22Rv1 (cell line): ENCODE measurements at regions not wholly inside any gene's neighbourhood (a gene's known extent, or its start where the extent isn't known, plus 50 kb on each side); places are given as distances from the start of the nearest gene placed in this dataset.

ENCODE experiments used
- H3K27ac ChIP-seq: fragments of 450-650 bp; 2 replicates; pipeline ENCODE4 v1.5.1; 2017
- ZFX ChIP-seq: fragments of 450-650 bp; IDR thresholded peaks from 2 replicates; pipeline ENCODE4 v1.6.1; 2017; ENCODE audit warnings: antibody characterized with exemption, borderline replicate concordance
- TF ChIP-seq, protein P1 (sequence below): fragments of 450-650 bp; IDR thresholded peaks from 2 replicates; pipeline ENCODE4 v1.5.1; 2017; ENCODE audit warnings: mild to moderate bottlenecking

DNA sequence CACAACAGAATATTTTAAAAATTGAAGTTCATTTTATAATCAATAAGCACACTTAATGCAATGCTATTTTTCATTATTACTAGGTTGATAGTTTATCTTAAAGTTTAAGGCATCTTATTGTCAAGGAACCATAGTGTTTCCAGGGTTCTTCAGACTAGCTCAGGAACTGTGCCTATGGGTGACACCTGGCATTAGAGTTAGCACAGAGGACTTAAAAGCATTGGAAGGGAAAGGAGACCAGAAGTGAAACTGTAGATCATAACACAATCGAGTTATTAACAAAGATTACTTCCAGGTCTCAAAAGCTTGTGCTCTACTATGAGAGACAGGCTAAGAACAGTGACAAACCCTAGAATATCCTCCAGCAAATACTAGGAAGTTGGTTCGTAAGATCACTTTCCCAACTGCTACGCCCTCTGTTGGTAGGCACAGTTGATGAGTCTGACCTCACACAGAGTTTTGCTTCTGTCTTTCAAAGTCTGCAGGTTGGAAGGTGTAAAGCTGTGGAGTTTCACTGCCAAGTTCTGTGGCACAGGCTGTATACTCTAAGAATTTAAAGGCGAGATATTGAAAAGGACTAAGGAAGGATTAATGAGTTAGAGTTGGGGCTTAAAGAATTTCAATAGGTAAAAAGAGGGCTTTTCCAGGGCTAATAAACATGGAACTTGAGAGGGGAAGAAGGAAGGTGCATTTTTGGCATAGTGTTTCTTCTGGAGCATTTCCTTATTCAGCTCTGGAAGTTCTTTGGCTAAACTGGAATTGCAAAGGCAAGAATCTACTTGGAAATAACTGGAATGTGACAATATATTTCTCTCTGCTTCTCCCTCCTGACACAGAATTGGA is 531.3 kb upstream of the JAG1 start:
- no peak for TF ChIP-seq ZFX
- TF ChIP-seq, protein P1, sequence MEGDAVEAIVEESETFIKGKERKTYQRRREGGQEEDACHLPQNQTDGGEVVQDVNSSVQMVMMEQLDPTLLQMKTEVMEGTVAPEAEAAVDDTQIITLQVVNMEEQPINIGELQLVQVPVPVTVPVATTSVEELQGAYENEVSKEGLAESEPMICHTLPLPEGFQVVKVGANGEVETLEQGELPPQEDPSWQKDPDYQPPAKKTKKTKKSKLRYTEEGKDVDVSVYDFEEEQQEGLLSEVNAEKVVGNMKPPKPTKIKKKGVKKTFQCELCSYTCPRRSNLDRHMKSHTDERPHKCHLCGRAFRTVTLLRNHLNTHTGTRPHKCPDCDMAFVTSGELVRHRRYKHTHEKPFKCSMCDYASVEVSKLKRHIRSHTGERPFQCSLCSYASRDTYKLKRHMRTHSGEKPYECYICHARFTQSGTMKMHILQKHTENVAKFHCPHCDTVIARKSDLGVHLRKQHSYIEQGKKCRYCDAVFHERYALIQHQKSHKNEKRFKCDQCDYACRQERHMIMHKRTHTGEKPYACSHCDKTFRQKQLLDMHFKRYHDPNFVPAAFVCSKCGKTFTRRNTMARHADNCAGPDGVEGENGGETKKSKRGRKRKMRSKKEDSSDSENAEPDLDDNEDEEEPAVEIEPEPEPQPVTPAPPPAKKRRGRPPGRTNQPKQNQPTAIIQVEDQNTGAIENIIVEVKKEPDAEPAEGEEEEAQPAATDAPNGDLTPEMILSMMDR = peak; percentile 86
- no peak overlapping the region for H3K27ac ChIP-seq

DNA sequence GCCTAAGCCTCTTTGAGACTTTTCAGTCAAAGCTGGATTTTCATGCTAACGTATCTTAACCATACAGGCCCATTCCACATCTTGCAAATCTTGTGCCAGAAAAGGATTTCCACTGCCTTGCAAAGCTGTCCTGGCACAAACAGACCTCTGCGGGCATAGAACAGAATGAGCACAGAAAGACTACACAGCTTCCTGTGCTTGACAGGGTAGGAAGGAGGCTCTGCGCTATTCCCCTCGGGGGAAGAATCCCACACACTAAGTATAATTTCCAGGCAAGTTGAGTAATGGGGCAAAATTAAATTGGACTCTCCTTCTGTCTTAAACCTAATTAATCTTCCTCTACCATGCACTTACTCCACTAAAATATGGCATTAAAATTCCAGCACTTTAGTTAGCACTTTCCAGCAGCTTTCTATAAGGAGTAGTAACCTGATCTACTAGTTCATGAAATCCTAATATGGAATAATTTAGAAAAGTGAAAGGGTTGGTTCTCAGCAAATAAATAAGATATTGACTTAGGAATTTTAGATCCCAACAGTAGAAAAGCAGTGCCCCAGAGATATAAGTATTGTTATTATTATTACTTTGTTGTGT is 532.1 kb upstream of the JAG1 start:
- H3K27ac ChIP-seq = no peak overlapping the region
- no peak for TF ChIP-seq ZFX
- TF ChIP-seq, protein P1 = no peak

DNA sequence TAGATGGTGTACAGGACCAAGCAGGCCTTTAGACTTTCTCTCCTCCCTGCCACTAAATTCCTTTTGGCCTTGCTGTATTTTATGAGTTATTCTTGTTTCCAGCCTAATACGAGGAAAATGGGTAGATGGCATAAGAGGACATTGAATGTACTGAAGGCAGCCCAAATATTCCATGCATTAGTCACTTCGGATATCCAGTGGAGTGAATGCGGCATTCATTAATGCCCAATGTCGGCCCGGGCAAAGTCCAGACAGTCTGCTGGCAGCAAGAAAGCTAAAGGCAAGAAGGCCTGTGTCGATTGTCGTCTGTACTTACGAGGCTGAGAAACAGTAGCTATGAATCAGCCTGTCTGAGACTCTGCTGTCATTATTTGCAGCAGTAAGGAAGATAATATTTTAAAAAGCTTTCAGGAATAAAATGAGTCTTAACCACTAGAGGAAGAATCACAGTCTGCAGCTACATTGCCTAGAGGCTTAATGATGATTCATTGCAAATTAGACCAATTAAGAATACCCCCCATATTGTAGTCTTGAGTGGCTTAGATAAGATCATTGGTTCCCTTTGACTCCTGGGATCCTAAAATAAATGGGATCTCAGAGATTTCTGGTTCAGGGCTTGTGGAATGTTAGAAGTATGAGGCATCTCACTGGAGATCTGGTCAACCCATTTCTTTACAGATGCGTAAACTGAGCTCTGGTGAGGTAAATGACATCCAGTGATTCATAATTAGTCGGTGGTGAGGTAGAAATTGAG is 534.1 kb upstream of the JAG1 start:
- H3K27ac ChIP-seq = no peak overlapping the region
- TF ChIP-seq, protein P1 = no peak

DNA sequence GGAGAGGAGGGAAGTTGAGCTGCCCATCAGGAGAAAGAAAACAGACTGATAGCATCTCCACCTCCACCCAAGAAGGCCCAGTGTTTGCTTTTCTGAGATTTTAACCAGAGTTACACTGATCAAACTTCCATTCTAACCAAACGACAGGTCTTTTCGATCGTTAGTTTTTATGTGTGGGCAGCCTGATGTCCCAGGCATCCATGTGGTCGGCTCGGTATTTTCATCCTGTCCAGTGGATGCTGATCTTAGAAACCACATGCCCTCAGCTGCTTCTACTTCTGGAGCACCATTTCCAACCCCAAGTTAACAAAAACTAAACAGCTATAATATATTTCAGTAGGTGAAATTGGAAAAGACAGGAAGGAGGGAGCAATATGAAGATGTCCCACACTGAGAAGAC is 536.8 kb upstream of the JAG1 start:
- H3K27ac ChIP-seq = no peak overlapping the region
- TF ChIP-seq, protein P1 = no peak
- TF ChIP-seq ZFX = no peak

DNA sequence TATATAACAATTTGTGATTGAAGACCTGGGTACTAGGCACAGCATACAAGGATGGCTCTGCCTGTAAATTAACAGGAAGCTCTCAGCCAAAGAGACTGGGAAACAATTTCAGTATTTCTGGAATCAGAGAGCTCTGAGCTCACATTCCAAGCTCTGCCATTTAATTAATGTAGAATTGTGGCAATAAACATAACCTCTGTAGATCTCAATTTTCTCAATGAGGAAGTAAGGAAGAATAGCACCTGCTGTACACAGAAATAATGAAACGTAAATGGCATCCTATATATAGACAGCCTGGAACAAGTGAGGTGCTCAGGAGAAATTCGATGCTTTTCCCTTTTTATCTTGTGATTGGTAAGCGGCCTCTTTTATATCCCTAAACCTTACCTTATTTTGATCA is 538.5 kb upstream of the JAG1 start:
- H3K27ac ChIP-seq = no peak overlapping the region
- TF ChIP-seq ZFX = no peak
- TF ChIP-seq, protein P1 = no peak

DNA sequence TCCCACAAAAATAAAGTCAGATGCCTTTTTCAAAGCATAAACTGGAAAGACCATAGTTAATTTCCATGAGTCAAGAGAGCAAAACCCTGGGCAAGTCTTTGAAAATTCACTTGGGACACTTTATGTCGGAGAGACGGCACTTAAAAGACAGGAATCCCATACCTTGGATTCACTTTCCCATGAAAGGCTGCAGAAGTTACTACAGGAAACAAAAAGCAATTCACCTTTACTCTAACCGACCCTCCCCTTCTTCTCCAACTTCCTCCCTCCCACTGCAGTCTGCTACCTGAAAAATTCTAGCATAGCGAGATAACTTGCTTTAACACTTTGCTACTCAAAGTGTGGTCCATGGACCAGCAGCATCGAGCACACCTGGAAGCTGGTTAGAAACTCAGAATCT is 539.1 kb upstream of the JAG1 start:
- TF ChIP-seq, protein P1 = no peak
- TF ChIP-seq ZFX = no peak
- no peak overlapping the region for H3K27ac ChIP-seq
